HCT116 (cell line): ENCODE measurements at regions not wholly inside any gene's neighbourhood (a gene's known extent, or its start where the extent isn't known, plus 50 kb on each side); places are given as distances from the start of the nearest gene placed in this dataset.

Experiments used
- ATAC-seq: fragments of 200-7000 bp; cut with Tn5 transposase; 2 replicates; pipeline ENCODE4 v1.9.1; 2020; ENCODE audit warnings: mild to moderate bottlenecking, moderate library complexity
- BruUV-seq: library from RNA; stranded (reverse); fragments of 400-500 nt; replicated peaks from 2 replicates; lab custom pipeline; 2021; lab: Mats Ljungman, UMichigan
- CTCF ChIA-PET: fragments of 300-600 bp; sonication (Branson Sonifier 250); formaldehyde crosslinking; loops from one replicate; lab custom pipeline; 2021; ENCODE audit warnings: antibody characterized with exemption; lab: Charles Lee
- POLR2A ChIA-PET: fragments of 300-600, 350-600 bp; sonication (Branson Sonifier 250); formaldehyde crosslinking; loops from one replicate; lab custom pipeline; 2021; ENCODE audit warnings: antibody characterized with exemption; lab: Charles Lee
- RAD21 ChIA-PET, 2 experiments: fragments of 300-600 bp; sonication (Branson Sonifier 250); formaldehyde crosslinking; loops; one replicate each; lab custom pipeline; 2023; ENCODE audit warnings: low total read pairs in 2 of 2; ENCODE audit not compliant: uncharacterized antibody in 2 of 2, unreplicated experiment in 2 of 2, low non-redundant PET in 1 of 2; lab: Charles Lee
- DNase-seq: peaks from one replicate; pipeline ENCODE4 v3.0.0-alpha.2; 2010; ENCODE audit warnings: low read depth, low spot score
- H2AFZ ChIP-seq: fragments of 200-600 bp; shearing (Covaris generic), sonication (generic); 2 replicates; pipeline ENCODE4 v1.6.1; 2017; ENCODE audit warnings: low read depth, mixed run types, mixed read lengths, antibody characterized with exemption, low read length; ENCODE audit not compliant: poor library complexity, severe bottlenecking
- H3K27ac ChIP-seq: 2 replicates; pipeline ENCODE4 v1.5.1; 2012; ENCODE audit warnings: low read depth, low read length
- H3K27me3 ChIP-seq: fragments of 200-600 bp; sonication (generic); 2 replicates; pipeline ENCODE4 v1.6.1; 2016; ENCODE audit warnings: mixed run types, low read length, mixed read lengths; ENCODE audit not compliant: insufficient read depth
- H3K36me3 ChIP-seq, 2 experiments: fragments of 200-500 bp in 1 of 2; fragments of 200-600 bp in 1 of 2; sonication (Bioruptor generic) in 1 of 2; sonication (generic) in 1 of 2; 2 replicates each; pipeline versions ENCODE4 v1.5.1 to v1.6.1; 2014 to 2016; ENCODE audit warnings: low read length in 2 of 2, inconsistent platforms in 1 of 2, mixed read lengths in 1 of 2, mixed run types in 1 of 2; ENCODE audit not compliant: insufficient read depth in 2 of 2, control insufficient read depth in 1 of 2
- H3K4me1 ChIP-seq, 2 experiments: fragments of 200-600 bp in 1 of 2; sonication (generic) in 1 of 2; 2 replicates each; pipeline versions ENCODE4 v1.5.1 to v1.6.1; 2012 to 2017; ENCODE audit warnings: low read length in 2 of 2, inconsistent platforms in 1 of 2, mild to moderate bottlenecking in 1 of 2, mixed read lengths in 1 of 2, mixed run types in 1 of 2, moderate library complexity in 1 of 2; ENCODE audit not compliant: insufficient read depth in 2 of 2, control insufficient read depth in 1 of 2
- H3K4me2 ChIP-seq: fragments of 200-600 bp; sonication (generic); 2 replicates; pipeline ENCODE4 v1.6.1; 2017; ENCODE audit warnings: mixed run types, low read length, mixed read lengths
- H3K4me3 ChIP-seq, 2 experiments: fragments of 200-600 bp in 1 of 2; sonication (generic) in 1 of 2; replicated peaks in 1 of 2; 2 replicates each; pipeline ENCODE4 v1.5.1; 2011 to 2016; ENCODE audit warnings: low read length in 2 of 2, control low read depth in 1 of 2, low read depth in 1 of 2, mild to moderate bottlenecking in 1 of 2, mixed read lengths in 1 of 2, mixed run types in 1 of 2
- H3K79me2 ChIP-seq: fragments of 200-600 bp; sonication (generic); 2 replicates; pipeline ENCODE4 v1.6.1; 2017; ENCODE audit warnings: mild to moderate bottlenecking, mixed run types, low read length, moderate library complexity, mixed read lengths; ENCODE audit not compliant: insufficient read depth
- H3K9ac ChIP-seq: fragments of 200-600 bp; sonication (generic); 2 replicates; pipeline ENCODE4 v1.6.1; 2016; ENCODE audit warnings: low read length, mixed read lengths
- H3K9me2 ChIP-seq: fragments of 200-600 bp; sonication (generic), shearing (Covaris generic); 2 replicates; pipeline ENCODE4 v1.6.1; 2017; ENCODE audit warnings: mixed run types, mild to moderate bottlenecking, moderate library complexity; ENCODE audit not compliant: insufficient read depth
- H3K9me3 ChIP-seq, 2 experiments: fragments of 200-500 bp in 1 of 2; fragments of 200-600 bp in 1 of 2; sonication (Bioruptor generic) in 1 of 2; sonication (generic) in 1 of 2; 2 replicates each; pipeline ENCODE4 v1.6.1; 2014 to 2017; ENCODE audit warnings: low read length in 2 of 2, mixed read lengths in 2 of 2, inconsistent platforms in 1 of 2, low read depth in 1 of 2, mild to moderate bottlenecking in 1 of 2, mixed run types in 1 of 2, moderate library complexity in 1 of 2; ENCODE audit not compliant: control insufficient read depth in 1 of 2, insufficient read depth in 1 of 2
- H4K20me1 ChIP-seq: fragments of 200-600 bp; sonication (generic), shearing (Covaris generic); 2 replicates; pipeline ENCODE4 v1.6.1; 2017; ENCODE audit warnings: mixed run types, mild to moderate bottlenecking, moderate library complexity; ENCODE audit not compliant: insufficient read depth
- CBX3 ChIP-seq: IDR thresholded peaks from 2 replicates; pipeline ENCODE4 v1.6.1; 2012; ENCODE audit warnings: low read depth
- CEBPB ChIP-seq: IDR thresholded peaks from 2 replicates; pipeline ENCODE4 v1.6.1; 2012; ENCODE audit warnings: low read depth
- CTCF ChIP-seq, 3 experiments: fragments of 200-600 bp in 1 of 3; sonication (generic) in 1 of 3; IDR thresholded peaks in 2 of 3; conservative IDR thresholded peaks in 1 of 3; 2 replicates each; pipeline ENCODE4 v1.5.1; 2012 to 2017; ENCODE audit warnings: low read depth in 2 of 3, low read length in 2 of 3, antibody characterized with exemption in 1 of 3, borderline replicate concordance in 1 of 3, control low read depth in 1 of 3, mild to moderate bottlenecking in 1 of 3, mixed read lengths in 1 of 3, mixed run types in 1 of 3, moderate library complexity in 1 of 3; ENCODE audit not compliant: insufficient read depth in 1 of 3
- EZH2 ChIP-seq: fragments of 200-600 bp; sonication (generic); IDR thresholded peaks from 2 replicates; pipeline ENCODE4 v1.6.1; 2017; ENCODE audit warnings: antibody characterized with exemption, mixed run types
- JUND ChIP-seq: IDR thresholded peaks from 2 replicates; pipeline ENCODE4 v1.6.1; 2012
- MAX ChIP-seq: IDR thresholded peaks from 2 replicates; pipeline ENCODE4 v1.6.1; 2012
- POLR2AphosphoS5 ChIP-seq: IDR thresholded peaks from 2 replicates; pipeline ENCODE4 v1.6.1; 2011; ENCODE audit warnings: mild to moderate bottlenecking, low read depth, low read length, moderate library complexity
- SIN3A ChIP-seq: IDR thresholded peaks from 2 replicates; pipeline ENCODE4 v1.6.1; 2012; ENCODE audit warnings: low read depth
- SP1 ChIP-seq: IDR thresholded peaks from 2 replicates; pipeline ENCODE4 v1.6.1; 2012; ENCODE audit warnings: low read depth
- SRF ChIP-seq: IDR thresholded peaks from 2 replicates; pipeline ENCODE4 v1.6.1; 2012; ENCODE audit warnings: low read depth
- intact Hi-C: fragments of 100-400 bp; cut with micrococcal nuclease; formaldehyde crosslinking; loops from 2 replicates; pipeline ENCODE4 v1.10.0; 2022

- H3K27ac ChIP-seq, result no peak overlapping the region
These were observed 343.0 kb upstream of the DYNLRB2 start for GRCh38 chr16:80197741-80198201.

More at GRCh38 chr16:80197741-80198201, 343.0 kb upstream of the DYNLRB2 start:
- no peaks in the 10 kb centered on the region; a peak in 1 of 4 replicates for H3K4me1 ChIP-seq
- ChIA-PET RAD21 (no interaction called here), CTCF (no interaction called here), POLR2A (no interaction called here)
- H3K9me3 ChIP-seq, result peaks cover 37 to 45% of the 10 kb centered on the region in 2 experiments; a peak in 2 of 4 replicates
- H2AFZ ChIP-seq, result no peak overlapping the region
- H3K79me2 ChIP-seq, result no peaks in the 10 kb centered on the region
- no peak overlapping the region for H3K9ac ChIP-seq
- no peaks in the 10 kb centered on the region for H3K9me2 ChIP-seq
- H3K36me3 ChIP-seq, result no peaks in the 10 kb centered on the region
- H3K27me3 ChIP-seq, result no peaks in the 10 kb centered on the region
- no peak overlapping the region for H3K4me3 ChIP-seq
- H4K20me1 ChIP-seq, result no peaks in the 10 kb centered on the region
- DNase-seq (no peak), ATAC-seq (no peak)
- H3K4me2 ChIP-seq, result no peak overlapping the region
- TF ChIP-seq SRF (no peak), CEBPB (no peak), JUND (no peak), EZH2 (no peak), POLR2AphosphoS5 (no peak), CBX3 (no peak), MAX (no peak), CTCF (IDR thresholded peaks at IDR 0.05 in 2 of 3, conservative IDR thresholded peaks at IDR 0.05 in 1 of 3; ENCODE audit: borderline replicate concordance in 1 of 3, insufficient read depth in 1 of 3, low read depth in 2 of 3, low read length in 2 of 3) (no peak), SP1 (no peak), SIN3A (no peak)
- BruUV-seq, result no TSS peak
- intact Hi-C loops, result no loop called here
